GM13977 (cell line): ENCODE measurements at regions not wholly inside any gene's neighbourhood (a gene's known extent, or its start where the extent isn't known, plus 50 kb on each side); places are given as distances from the start of the nearest gene placed in this dataset.
A peak's percentile ranks its signal among the peaks of the same experiment; 100 is the strongest.

Source experiments
- DNase-seq: peaks from one replicate; pipeline ENCODE4 v3.0.0; 2012; ENCODE audit warnings: low spot score
- CTCF ChIP-seq: IDR thresholded peaks from 2 replicates; pipeline ENCODE4 v1.5.1; 2012; ENCODE audit warnings: mild to moderate bottlenecking, control low read depth; ENCODE audit not compliant: insufficient read depth; ENCODE audit errors: extremely low read depth, missing control alignments
- in situ Hi-C: fragments of 300-500 bp; cut with MboI; formaldehyde crosslinking; loops from one replicate; pipeline ENCODE4 v1.12.0; 2022; ENCODE audit warnings: low sequenced_read_pairs, low pct_unique_long_range_greater_than_20kb, mixed read lengths, inconsistent platforms; ENCODE audit not compliant: unreplicated experiment

GRCh38 chr13:104584481-104584880, 1518.3 kb upstream of the SLC10A2 start:
- no peak for DNase-seq
- in situ Hi-C loops, result no loop called here
- TF ChIP-seq CTCF, result no peak

- DNase-seq, result no peak
- in situ Hi-C loops, result no loop called here
- TF ChIP-seq CTCF, result no peak
Measured at GRCh38 chr13:104580931-104581330, 1514.7 kb upstream of the SLC10A2 start.

DNA sequence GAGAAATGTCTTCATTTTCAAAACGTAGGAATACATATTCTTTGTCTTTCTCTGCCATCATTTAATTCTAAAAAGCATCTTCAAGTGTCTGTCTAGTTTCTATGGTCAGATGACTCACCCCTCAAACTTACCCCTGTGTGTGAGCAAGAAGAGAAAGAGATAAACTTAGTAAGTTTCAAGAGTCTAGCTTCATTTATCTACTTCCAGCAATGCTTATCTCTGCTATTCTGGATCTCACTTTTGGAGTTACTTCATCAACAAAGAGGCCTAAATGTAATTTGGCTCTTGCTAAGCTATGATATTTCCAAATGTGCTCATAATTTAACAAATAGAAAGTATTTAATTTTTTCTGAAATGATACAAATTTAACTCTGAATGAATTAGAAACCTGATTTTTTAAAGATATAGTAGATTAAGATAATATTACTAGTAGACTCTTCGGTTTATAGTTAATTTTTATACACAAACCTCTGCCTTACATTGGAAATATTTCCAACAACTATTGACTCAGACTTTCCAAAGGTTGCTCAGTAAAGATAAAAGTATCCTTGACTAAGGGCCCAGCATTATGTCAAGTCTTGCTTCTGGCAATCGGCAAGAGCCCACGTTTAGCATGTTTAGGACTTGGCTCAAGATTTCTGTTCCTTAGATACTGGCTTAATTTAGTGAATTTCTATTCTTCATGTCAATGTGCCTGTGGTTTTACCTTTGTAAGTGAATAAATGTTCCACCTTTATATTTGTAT, 1511.0 kb upstream of the SLC10A2 start:
- in situ Hi-C loops, result no loop called here

GRCh38 chr13:104571893-104572229, 1505.6 kb upstream of the SLC10A2 start:
- DNase-seq, result no peak
- no peak for TF ChIP-seq CTCF
- in situ Hi-C loops, result no loop called here

More for the DNA sequence above, 1511.0 kb upstream of the SLC10A2 start:
- no peak for DNase-seq
- TF ChIP-seq CTCF, result no peak

DNA sequence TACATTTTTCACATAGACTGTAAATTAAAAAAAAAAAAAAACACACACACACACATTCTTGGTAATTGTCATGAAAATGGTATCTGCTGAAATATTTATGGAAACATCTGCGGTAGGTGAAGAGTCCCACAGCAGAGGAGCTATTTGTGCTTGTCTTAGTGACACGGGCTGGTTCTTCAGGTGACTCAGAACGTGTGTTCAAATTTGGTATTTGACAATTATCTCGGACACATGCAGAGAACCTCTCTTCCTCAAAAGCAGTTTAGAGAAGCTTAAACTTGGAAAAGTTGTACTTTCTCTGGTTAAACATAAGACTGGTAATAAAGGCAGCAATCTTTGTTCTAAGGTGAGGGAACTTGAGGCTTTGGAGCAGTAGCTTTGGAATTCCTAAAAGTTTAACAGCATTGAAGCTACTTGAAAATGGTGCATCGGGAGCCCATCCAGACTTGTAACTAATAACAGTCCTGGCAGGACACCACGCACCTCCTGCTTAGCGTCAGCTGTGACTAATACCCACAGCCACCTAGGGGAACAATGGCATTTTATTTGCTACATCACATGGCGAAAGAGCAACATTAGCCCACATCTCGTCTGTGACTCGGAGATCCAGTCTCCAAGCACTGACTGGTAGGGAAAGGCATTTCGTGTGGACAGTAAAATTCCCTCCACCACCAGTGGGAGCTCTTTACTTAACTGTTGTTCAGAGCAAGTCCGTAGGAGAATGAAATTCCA, 1505.1 kb upstream of the SLC10A2 start:
- in situ Hi-C loops, result no loop called here
- TF ChIP-seq CTCF, result peak; percentile 28

GRCh38 chr13:104567114-104567513, 1500.9 kb upstream of the SLC10A2 start:
- no peak for DNase-seq
- no peak for TF ChIP-seq CTCF
- in situ Hi-C loops, result no loop called here

More for the DNA sequence above, 1505.1 kb upstream of the SLC10A2 start:
- DNase-seq, result no peak
